AG04450 (cell line): ENCODE measurements at regions not wholly inside any gene's neighbourhood (a gene's known extent, or its start where the extent isn't known, plus 50 kb on each side); places are given as distances from the start of the nearest gene placed in this dataset.

Source experiments
- CTCF ChIA-PET: fragments of 300-600, 350-600 bp; formaldehyde crosslinking; extraction: SDS; loops from one replicate; lab custom pipeline; 2022; ENCODE audit warnings: antibody characterized with exemption, inconsistent platforms; lab: Charles Lee
- POLR2A ChIA-PET: fragments of 350-600 bp; formaldehyde crosslinking; extraction: SDS; loops from one replicate; lab custom pipeline; 2021; ENCODE audit warnings: antibody characterized with exemption, inconsistent platforms; lab: Yijun Ruan, JAX
- DNase-seq: peaks from one replicate; pipeline ENCODE4 v3.0.0-alpha.2; 2011; ENCODE audit warnings: low read depth, low spot score
- H3K27ac ChIP-seq: one replicate; pipeline ENCODE4 v1.5.1; 2012; ENCODE audit warnings: low read depth, low read length, control low read depth
- H3K27me3 ChIP-seq: one replicate; pipeline ENCODE4 v1.6.0; 2012; ENCODE audit warnings: low read length; ENCODE audit not compliant: control insufficient read depth, insufficient read depth
- H3K4me3 ChIP-seq: 2 replicates; pipeline ENCODE4 v1.5.1; 2011; ENCODE audit warnings: mild to moderate bottlenecking, low read depth, low read length, control low read depth
- H3K9me3 ChIP-seq: 2 replicates; pipeline ENCODE4 v1.5.1; 2012; ENCODE audit warnings: low read length; ENCODE audit not compliant: control insufficient read depth, insufficient read depth
- TF ChIP-seq, protein P1 (sequence below): IDR thresholded peaks from 2 replicates; pipeline ENCODE4 v1.5.1; 2011; ENCODE audit warnings: low read depth, low read length, control low read depth, inconsistent platforms

GRCh38 chr5:64019746-64020145 lies 57.5 kb upstream of the HTR1A start:
- ChIA-PET CTCF (interaction anchor here (0.7 kb wide), 1 partner anchor 14 kb away, joined by 3 read pairs; no protein-coding TSS in a partner anchor), POLR2A (no interaction called here)
- no peaks in the 10 kb centered on the region for H3K27me3 ChIP-seq
- H3K27ac ChIP-seq: no peak overlapping the region
- TF ChIP-seq, protein P1, sequence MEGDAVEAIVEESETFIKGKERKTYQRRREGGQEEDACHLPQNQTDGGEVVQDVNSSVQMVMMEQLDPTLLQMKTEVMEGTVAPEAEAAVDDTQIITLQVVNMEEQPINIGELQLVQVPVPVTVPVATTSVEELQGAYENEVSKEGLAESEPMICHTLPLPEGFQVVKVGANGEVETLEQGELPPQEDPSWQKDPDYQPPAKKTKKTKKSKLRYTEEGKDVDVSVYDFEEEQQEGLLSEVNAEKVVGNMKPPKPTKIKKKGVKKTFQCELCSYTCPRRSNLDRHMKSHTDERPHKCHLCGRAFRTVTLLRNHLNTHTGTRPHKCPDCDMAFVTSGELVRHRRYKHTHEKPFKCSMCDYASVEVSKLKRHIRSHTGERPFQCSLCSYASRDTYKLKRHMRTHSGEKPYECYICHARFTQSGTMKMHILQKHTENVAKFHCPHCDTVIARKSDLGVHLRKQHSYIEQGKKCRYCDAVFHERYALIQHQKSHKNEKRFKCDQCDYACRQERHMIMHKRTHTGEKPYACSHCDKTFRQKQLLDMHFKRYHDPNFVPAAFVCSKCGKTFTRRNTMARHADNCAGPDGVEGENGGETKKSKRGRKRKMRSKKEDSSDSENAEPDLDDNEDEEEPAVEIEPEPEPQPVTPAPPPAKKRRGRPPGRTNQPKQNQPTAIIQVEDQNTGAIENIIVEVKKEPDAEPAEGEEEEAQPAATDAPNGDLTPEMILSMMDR: no peak
- no peaks in the 10 kb centered on the region for H3K9me3 ChIP-seq
- no peak for DNase-seq
- no peak overlapping the region for H3K4me3 ChIP-seq

- Histone ChIP-seq H3K27ac (no peak overlapping the region), H3K9me3 (no peaks in the 10 kb centered on the region), H3K4me3 (no peak overlapping the region), H3K27me3 (no peaks in the 10 kb centered on the region)
- CTCF ChIA-PET: interaction anchor here (0.5 kb wide), 1 partner anchor 182 kb away, joined by 4 read pairs; no protein-coding TSS in a partner anchor
- POLR2A ChIA-PET: no interaction called here
- TF ChIP-seq, protein P1: no peak
- DNase-seq: no peak
Measured at GRCh38 chr5:64018966-64019365, 56.7 kb upstream of the HTR1A start.

DNA sequence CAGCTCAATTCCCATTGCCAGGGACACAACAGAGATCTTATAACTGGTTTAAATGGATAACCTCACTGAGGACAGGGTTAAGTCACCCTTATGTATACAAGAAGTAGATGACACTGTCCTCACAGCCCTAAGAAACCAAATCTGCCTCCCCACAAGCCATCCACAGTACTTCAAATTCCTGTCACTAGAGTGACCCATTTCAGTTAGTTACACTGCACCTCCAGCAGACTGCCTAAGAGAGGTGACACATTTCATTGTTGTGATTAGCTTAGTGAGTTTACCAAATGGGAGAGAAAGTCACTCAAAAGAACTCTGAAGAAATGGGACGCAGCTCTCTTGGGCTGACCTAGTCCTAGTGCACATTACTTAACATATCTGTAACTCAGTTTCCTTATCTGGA lies 53.6 kb upstream of the HTR1A start:
- TF ChIP-seq, protein P1: no peak
- POLR2A ChIA-PET: no interaction called here
- CTCF ChIA-PET: no interaction called here

More for the DNA sequence above, 53.6 kb upstream of the HTR1A start:
- Histone ChIP-seq H3K27me3 (no peaks in the 10 kb centered on the region), H3K4me3 (no peak overlapping the region), H3K27ac (no peak overlapping the region), H3K9me3 (no peaks in the 10 kb centered on the region)
- DNase-seq: no peak
